GM23338 (cell line): ENCODE measurements at regions not wholly inside any gene's neighbourhood (a gene's known extent, or its start where the extent isn't known, plus 50 kb on each side); places are given as distances from the start of the nearest gene placed in this dataset.

ENCODE experiments used
- ATAC-seq: fragments of 200-7000 bp; cut with Tn5 transposase; 3 replicates; pipeline ENCODE4 v1.9.1; 2020
- DNase-seq: peaks from one replicate; pipeline ENCODE4 v3.0.0-alpha.2; 2015; ENCODE audit warnings: low spot score
- H2AFZ ChIP-seq: fragments of 200-600 bp; sonication (generic); 2 replicates; pipeline ENCODE4 v1.8.0; 2016; ENCODE audit warnings: antibody characterized with exemption, mild to moderate bottlenecking, moderate library complexity
- H3F3A ChIP-seq: fragments of 200-600 bp; sonication (generic); replicated peaks from 2 replicates; pipeline ENCODE4 v1.8.0; 2017; ENCODE audit warnings: antibody characterized with exemption, mixed run types, low read depth
- H3K27ac ChIP-seq: fragments of 200-600 bp; sonication (generic); 2 replicates; pipeline ENCODE4 v1.6.1; 2016; ENCODE audit warnings: low read depth
- H3K27me3 ChIP-seq: fragments of 200-600 bp; sonication (generic); 2 replicates; pipeline ENCODE4 v1.8.0; 2016; ENCODE audit warnings: mild to moderate bottlenecking, mixed run types, moderate library complexity; ENCODE audit not compliant: insufficient read depth
- H3K36me3 ChIP-seq: fragments of 200-600 bp; sonication (generic); 2 replicates; pipeline ENCODE4 v1.8.0; 2016; ENCODE audit warnings: mild to moderate bottlenecking; ENCODE audit not compliant: insufficient read depth
- H3K4me1 ChIP-seq: fragments of 200-600 bp; sonication (generic); 2 replicates; pipeline ENCODE4 v1.8.0; 2016; ENCODE audit warnings: mild to moderate bottlenecking, moderate library complexity; ENCODE audit not compliant: insufficient read depth
- H3K4me2 ChIP-seq: fragments of 200-600 bp; sonication (generic); 2 replicates; pipeline ENCODE4 v1.7.1; 2017; ENCODE audit warnings: mixed run types
- H3K4me3 ChIP-seq: fragments of 200-600 bp; sonication (generic); 2 replicates; pipeline ENCODE4 v1.6.1; 2016; ENCODE audit warnings: mixed run types
- H3K79me2 ChIP-seq: fragments of 200-600 bp; sonication (generic); replicated peaks from 2 replicates; pipeline ENCODE4 v1.8.0; 2017; ENCODE audit warnings: mild to moderate bottlenecking; ENCODE audit not compliant: insufficient read depth
- H3K9me2 ChIP-seq: fragments of 200-600 bp; sonication (generic); 2 replicates; pipeline ENCODE4 v1.8.0; 2017; ENCODE audit not compliant: insufficient read depth
- H4K20me1 ChIP-seq: fragments of 200-600 bp; sonication (generic); replicated peaks from 2 replicates; pipeline ENCODE4 v1.8.0; 2017; ENCODE audit warnings: mild to moderate bottlenecking; ENCODE audit not compliant: insufficient read depth
- H3K27ac Mint-ChIP-seq: 2 replicates; pipeline ENCODE4 v1.8.0; 2020; ENCODE audit warnings: inconsistent platforms, mild to moderate bottlenecking, moderate library complexity, mixed read lengths
- H3K27me3 Mint-ChIP-seq: 3 replicates; pipeline ENCODE4 v1.8.0; 2022; ENCODE audit warnings: low read depth, mild to moderate bottlenecking, moderate library complexity, mixed read lengths, inconsistent platforms; ENCODE audit not compliant: insufficient read depth, poor library complexity
- H3K36me3 Mint-ChIP-seq: 3 replicates; pipeline ENCODE4 v1.8.0; 2021; ENCODE audit warnings: low read depth, mild to moderate bottlenecking, inconsistent platforms, moderate library complexity, mixed read lengths
- H3K4me1 Mint-ChIP-seq: 3 replicates; pipeline ENCODE4 v1.8.0; 2020; ENCODE audit warnings: mild to moderate bottlenecking, inconsistent platforms, mixed read lengths
- H3K4me3 Mint-ChIP-seq: 3 replicates; pipeline ENCODE4 v1.8.0; 2021; ENCODE audit warnings: moderate library complexity, mild to moderate bottlenecking, inconsistent platforms, mixed read lengths
- H3K9me3 Mint-ChIP-seq: 3 replicates; pipeline ENCODE4 v1.8.0; 2020; ENCODE audit warnings: moderate library complexity, mild to moderate bottlenecking, inconsistent platforms, mixed read lengths
- CTCF ChIP-seq, 2 experiments: fragments of 200-600 bp in 1 of 2; sonication (generic) in 1 of 2; conservative IDR thresholded peaks; 2 replicates each; pipeline versions ENCODE4 v1.5.1 to v1.6.1; 2016 to 2017; ENCODE audit warnings: antibody characterized with exemption in 2 of 2, low read depth in 2 of 2, mild to moderate bottlenecking in 2 of 2, moderate library complexity in 1 of 2
- EZH2 ChIP-seq: fragments of 200-600 bp; sonication (generic); IDR thresholded peaks from one replicate; pipeline ENCODE4 v1.8.0; 2017; ENCODE audit warnings: antibody characterized with exemption, mild to moderate bottlenecking, low read depth; ENCODE audit not compliant: unreplicated experiment
- JUNB ChIP-seq: IDR thresholded peaks from one replicate; pipeline ENCODE4 v1.6.1; 2016; ENCODE audit warnings: antibody characterized with exemption; ENCODE audit not compliant: unreplicated experiment
- NANOG ChIP-seq: IDR thresholded peaks from 2 replicates; pipeline ENCODE4 v1.6.1; 2016; ENCODE audit warnings: antibody characterized with exemption, borderline replicate concordance
- ZNF114 ChIP-seq: fragments of 250-450 bp; sonication (Bioruptor Pico); IDR thresholded peaks from 2 replicates; pipeline ENCODE4 v1.5.0; 2020; ENCODE audit warnings: mild to moderate bottlenecking, moderate library complexity
- ZNF331 ChIP-seq: fragments of 250-450 bp; sonication (Bioruptor Pico); IDR thresholded peaks from 2 replicates; pipeline ENCODE4 v1.5.0; 2020; ENCODE audit warnings: low read depth, mild to moderate bottlenecking, moderate library complexity
- ZNF462 ChIP-seq: fragments of 250-450 bp; sonication (Bioruptor Pico); IDR thresholded peaks from 2 replicates; pipeline ENCODE4 v1.5.0; 2020; ENCODE audit warnings: mild to moderate bottlenecking, moderate library complexity
- TF ChIP-seq, protein P1 (sequence below): IDR thresholded peaks from 2 replicates; pipeline ENCODE4 v1.6.1; 2016; ENCODE audit warnings: antibody characterized with exemption

DNA sequence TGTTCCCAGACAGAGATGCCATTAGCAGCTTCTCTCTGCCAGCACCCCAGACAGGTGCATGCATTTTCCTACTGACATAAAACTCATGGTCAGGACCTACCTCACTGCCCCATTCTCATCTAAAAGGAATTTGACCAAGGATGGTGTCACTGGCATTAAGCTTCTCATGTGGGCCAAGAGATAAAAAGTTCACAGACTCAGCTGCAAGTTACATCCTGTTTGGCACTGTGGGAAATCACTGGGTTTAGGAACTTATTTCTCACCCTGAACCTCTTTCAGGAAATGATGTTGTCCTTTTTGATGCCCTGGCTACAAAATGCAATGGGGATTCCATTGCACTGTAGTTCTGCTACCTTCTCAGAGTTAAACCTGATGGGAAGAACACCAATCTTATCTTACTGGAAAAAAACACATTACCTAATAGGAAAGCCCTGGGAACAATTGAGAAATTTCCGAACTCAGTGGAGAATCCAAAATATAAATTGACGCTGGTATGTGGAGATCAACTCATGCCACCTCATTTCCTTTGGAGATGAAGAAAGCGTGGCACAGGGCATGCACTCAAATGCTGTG, 252.1 kb upstream of the COPS8 start:
- Histone ChIP-seq H2AFZ (no peak overlapping the region), H3K9me2 (peaks cover 5% of the 10 kb centered on the region), H3K79me2 (no peaks in the 10 kb centered on the region), H3K27ac (no peak overlapping the region), H3K4me2 (no peak overlapping the region), H4K20me1 (no peaks in the 10 kb centered on the region), H3K4me3 (no peak overlapping the region), H3K27me3 (no peaks in the 10 kb centered on the region), H3K36me3 (peaks cover 2% of the 10 kb centered on the region; the same call in 1 of the 2 replicates), H3F3A (no peaks in the 10 kb centered on the region), H3K4me1 (peaks cover 3% of the 10 kb centered on the region)
- peaks cover 24% of the 10 kb centered on the region for H3K36me3 Mint-ChIP-seq
- DNase-seq (no peak), ATAC-seq (no peak)
- H3K27ac Mint-ChIP-seq: no peak overlapping the region
- H3K9me3 Mint-ChIP-seq: peaks cover 29% of the 10 kb centered on the region
- no peak for TF ChIP-seq CTCF (conservative IDR thresholded peaks at IDR 0.05; ENCODE audit: low read depth in 2 of 2)
- TF ChIP-seq, protein P1, sequence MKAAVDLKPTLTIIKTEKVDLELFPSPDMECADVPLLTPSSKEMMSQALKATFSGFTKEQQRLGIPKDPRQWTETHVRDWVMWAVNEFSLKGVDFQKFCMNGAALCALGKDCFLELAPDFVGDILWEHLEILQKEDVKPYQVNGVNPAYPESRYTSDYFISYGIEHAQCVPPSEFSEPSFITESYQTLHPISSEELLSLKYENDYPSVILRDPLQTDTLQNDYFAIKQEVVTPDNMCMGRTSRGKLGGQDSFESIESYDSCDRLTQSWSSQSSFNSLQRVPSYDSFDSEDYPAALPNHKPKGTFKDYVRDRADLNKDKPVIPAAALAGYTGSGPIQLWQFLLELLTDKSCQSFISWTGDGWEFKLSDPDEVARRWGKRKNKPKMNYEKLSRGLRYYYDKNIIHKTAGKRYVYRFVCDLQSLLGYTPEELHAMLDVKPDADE: no peak
- H3K27me3 Mint-ChIP-seq: peaks cover 4% of the 10 kb centered on the region
- H3K4me3 Mint-ChIP-seq: no peak overlapping the region
- H3K4me1 Mint-ChIP-seq: peaks cover 4% of the 10 kb centered on the region

- no peaks in the 10 kb centered on the region; the same call in 2 of the 3 replicates for H3K4me1 Mint-ChIP-seq
- H3K36me3 ChIP-seq: peaks cover 2% of the 10 kb centered on the region; the same call in 1 of the 2 replicates
- no peak overlapping the region for H3K4me3 Mint-ChIP-seq
- H3K79me2 ChIP-seq: no peaks in the 10 kb centered on the region
- H4K20me1 ChIP-seq: no peaks in the 10 kb centered on the region
- peaks cover 4% of the 10 kb centered on the region for H3K27me3 Mint-ChIP-seq
- DNase-seq: no peak
- H3K36me3 Mint-ChIP-seq: peaks cover 24% of the 10 kb centered on the region
- no peaks in the 10 kb centered on the region for H3K27me3 ChIP-seq
- no peak overlapping the region for H3K4me3 ChIP-seq
- H2AFZ ChIP-seq: no peak overlapping the region
- peaks cover 29% of the 10 kb centered on the region for H3K9me3 Mint-ChIP-seq
- no peak overlapping the region for H3K27ac Mint-ChIP-seq
- H3K4me1 ChIP-seq: no peaks in the 10 kb centered on the region
- no peaks in the 10 kb centered on the region for H3F3A ChIP-seq
- no peaks in the 10 kb centered on the region; the same call in 1 of the 2 replicates for H3K9me2 ChIP-seq
- no peak overlapping the region for H3K27ac ChIP-seq
- no peak for ATAC-seq
- H3K4me2 ChIP-seq: no peak overlapping the region
- TF ChIP-seq JUNB (no peak), CTCF (conservative IDR thresholded peaks at IDR 0.05; ENCODE audit: low read depth in 2 of 2) (no peak), NANOG (no peak), ZNF114 (no peak), EZH2 (no peak), ZNF331 (CRISPR knock-in tag) (no peak), ZNF462 (CRISPR knock-in tag) (no peak)
- TF ChIP-seq, protein P1: no peak
Measured at GRCh38 chr2:236834284-236834683, 251.4 kb upstream of the COPS8 start.
